Renal pelvis (tissue), 1 donor: ENCODE measurements at regions not wholly inside any gene's neighbourhood (a gene's known extent, or its start where the extent isn't known, plus 50 kb on each side); places are given as distances from the start of the nearest gene placed in this dataset.
A peak's percentile ranks its signal among the peaks of the same experiment; 100 is the strongest.

ENCODE experiments used
- DNase-seq: peaks from one replicate; pipeline ENCODE4 v3.0.0-alpha.2; 2013

GRCh38 chr19:28471731-28472510 is 741.0 kb downstream of the UQCRFS1 start:
- no peak for DNase-seq

GRCh38 chr19:28469544-28469943 is 743.4 kb downstream of the UQCRFS1 start:
- DNase-seq: no peak

- no peak for DNase-seq
These were observed 744.1 kb downstream of the UQCRFS1 start for GRCh38 chr19:28468701-28469459.

- peak; percentile 55 for DNase-seq
These were observed 746.6 kb downstream of the UQCRFS1 start for GRCh38 chr19:28466107-28467045.

GRCh38 chr19:28465371-28466086 is 747.4 kb downstream of the UQCRFS1 start:
- DNase-seq: no peak

- DNase-seq: no peak
These were observed 749.4 kb downstream of the UQCRFS1 start for GRCh38 chr19:28463493-28464053.

- DNase-seq: no peak
These were observed 755.3 kb downstream of the UQCRFS1 start for GRCh38 chr19:28457620-28458019.

- DNase-seq: no peak
These were observed 756.1 kb downstream of the UQCRFS1 start for GRCh38 chr19:28456708-28457320.

- no peak for DNase-seq
These were observed 756.7 kb downstream of the UQCRFS1 start for GRCh38 chr19:28456252-28456651.

GRCh38 chr19:28454083-28454482 is 758.9 kb downstream of the UQCRFS1 start:
- peak; percentile 24 for DNase-seq

GRCh38 chr19:28453420-28453819 is 759.5 kb downstream of the UQCRFS1 start:
- DNase-seq: no peak

- DNase-seq: no peak
These were observed 763.1 kb downstream of the UQCRFS1 start for GRCh38 chr19:28449803-28450202.

- no peak for DNase-seq
These were observed 766.4 kb downstream of the UQCRFS1 start for GRCh38 chr19:28446511-28446910.

GRCh38 chr19:28445826-28446225 is 767.1 kb downstream of the UQCRFS1 start:
- no peak for DNase-seq

GRCh38 chr19:28444362-28444761 is 768.6 kb downstream of the UQCRFS1 start:
- DNase-seq: no peak

GRCh38 chr19:28443361-28443760 is 769.6 kb downstream of the UQCRFS1 start:
- DNase-seq: peak; percentile 44

GRCh38 chr19:28437390-28438346 is 775.3 kb downstream of the UQCRFS1 start:
- no peak for DNase-seq

- DNase-seq: no peak
These were observed 776.6 kb downstream of the UQCRFS1 start for GRCh38 chr19:28436320-28436719.

- no peak for DNase-seq
These were observed 777.2 kb downstream of the UQCRFS1 start for GRCh38 chr19:28435551-28436271.
